MM.1S (cell line): ENCODE measurements at regions not wholly inside any gene's neighbourhood (a gene's known extent, or its start where the extent isn't known, plus 50 kb on each side); places are given as distances from the start of the nearest gene placed in this dataset.

Source experiments
- CTCF ChIP-seq: fragments of 300-600 bp; sonication (generic); IDR thresholded peaks from 2 replicates; pipeline ENCODE4 v1.5.1; 2016; ENCODE audit warnings: antibody characterized with exemption, low read length, mixed read lengths
- EZH2 ChIP-seq: fragments of 300-600 bp; sonication (generic); optimal IDR thresholded peaks from 2 replicates; pipeline ENCODE3; 2017; ENCODE audit warnings: low read depth, mild to moderate bottlenecking, antibody characterized with exemption, low read length, mixed read lengths
- EZH2phosphoT487 ChIP-seq: fragments of 300-600 bp; sonication (generic); IDR thresholded peaks from 2 replicates; pipeline ENCODE4 v1.6.1; 2018; ENCODE audit warnings: antibody characterized with exemption, low read length

GRCh38 chr18:41763361-41763760 lies 191.7 kb upstream of the PIK3C3 start:
- TF ChIP-seq EZH2 (no peak), CTCF (no peak), EZH2phosphoT487 (no peak)
